ENCODE measurements at regions not wholly inside any gene's neighbourhood (a gene's known extent, or its start where the extent isn't known, plus 50 kb on each side); places are given as distances from the start of the nearest gene placed in this dataset.

GRCh38 chr10:88170628-88171027 is 307.2 kb downstream of the PTEN start:
- Histone ChIP-seq H4K5ac (ENCODE audit: insufficient read length, low read depth, low read length) (no peak overlapping the region), H3K4me1 (replicated peaks in 1 of 4; ENCODE audit: control insufficient read depth in 3 of 4, insufficient read depth in 4 of 4, low read length in 3 of 4) (peaks cover 0 to 3% (median 0%) of the 10 kb centered on the region in 4 experiments; a peak in 1 of 7 replicates), H2AK5ac (ENCODE audit: low read depth, low read length) (no peak overlapping the region), H2BK15ac (ENCODE audit: low read length) (no peak overlapping the region), H2BK5ac (ENCODE audit: low read depth, low read length) (no peak overlapping the region), H2BK20ac (ENCODE audit: low read length) (no peak overlapping the region), H3K23me2 (ENCODE audit: low read depth, low read length) (no peaks in the 10 kb centered on the region), H2BK120ac (replicated peaks; ENCODE audit: low read depth, low read length) (no peak overlapping the region), H3K23ac (ENCODE audit: insufficient read length) (no peak overlapping the region), H3K36me3 (ENCODE audit: control insufficient read depth in 2 of 4, insufficient read depth in 4 of 4, low read length in 3 of 4) (no peaks in the 10 kb centered on the region), H3K27ac (ENCODE audit: low read depth, low read length) (no peak overlapping the region), H3K79me1 (ENCODE audit: low read depth, low read length) (no peaks in the 10 kb centered on the region), H4K20me1 (replicated peaks in 1 of 2; ENCODE audit: control insufficient read depth in 1 of 2, insufficient read depth in 2 of 2, low read length in 2 of 2) (no peaks in the 10 kb centered on the region), H3K56ac (replicated peaks; ENCODE audit: insufficient read length, low read depth, low read length) (no peak overlapping the region), H4K91ac (replicated peaks; ENCODE audit: insufficient read length, low read length) (no peak overlapping the region), H3K4ac (replicated peaks; ENCODE audit: insufficient read length, low read depth, low read length) (no peak overlapping the region), H4K8ac (ENCODE audit: extremely low read depth, insufficient read depth, low read length) (no peak overlapping the region), H3K9ac (replicated peaks in 1 of 4; ENCODE audit: extremely low read depth in 1 of 4, low read depth in 3 of 4, low read length in 3 of 4) (no peak overlapping the region), H3K4me3 (ENCODE audit: extremely low read depth in 1 of 4, insufficient read depth in 2 of 4, low read depth in 3 of 4, low read length in 4 of 4) (no peak overlapping the region), H3K9me3 (ENCODE audit: insufficient read depth in 2 of 2, low read depth in 1 of 2, low read length in 1 of 2) (no peaks in the 10 kb centered on the region; a peak in 1 of 4 replicates), H2AFZ (ENCODE audit: low read length) (no peak overlapping the region), H3K14ac (ENCODE audit: insufficient read length) (no peak overlapping the region), H3K79me2 (ENCODE audit: control insufficient read depth in 1 of 2, insufficient read depth in 2 of 2, low read length in 2 of 2) (no peaks in the 10 kb centered on the region), H2BK12ac (ENCODE audit: low read depth, low read length) (no peak overlapping the region), H3K18ac (ENCODE audit: extremely low read depth, low read length) (no peak overlapping the region), H3K4me2 (ENCODE audit: insufficient read depth in 1 of 2, low read depth in 2 of 2, low read length in 2 of 2) (no peak overlapping the region), H3K27me3 (replicated peaks in 1 of 4; ENCODE audit: control insufficient read depth in 3 of 4, extremely low read depth in 1 of 4, insufficient read depth in 3 of 4, low read length in 3 of 4) (no peaks in the 10 kb centered on the region)
- POLR2A ChIA-PET (ENCODE audit: partially characterized antibody): no interaction called here
- CTCF ChIA-PET (ENCODE audit: partially characterized antibody): no interaction called here
- WGBS, 2 experiments (ENCODE audit: extremely low coverage in 1 of 2, insufficient coverage in 1 of 2, insufficient read length in 1 of 2, insufficient replicate concordance in 2 of 2, low coverage in 1 of 2, low lambda C conversion rate in 2 of 2, missing lambda C conversion rate in 1 of 2): 80% methylated on average over 1 of the region's 1 CpG; no CpG with 5 or more reads in 1 of the 2 experiments
- FAIRE-seq (no peak), DNase-seq (ENCODE audit: low read depth in 1 of 2, low spot score in 2 of 2) (no peak)
- no peak for TF ChIP-seq KDM4A (IDR thresholded peaks at IDR 0.05; ENCODE audit: low read depth, low read length, severe bottlenecking)

Data from H1 (cell line).